HS-5 (cell line): ENCODE measurements at regions not wholly inside any gene's neighbourhood (a gene's known extent, or its start where the extent isn't known, plus 50 kb on each side); places are given as distances from the start of the nearest gene placed in this dataset.
"Not testable (repeated sequence)": the region's sequence is repeated elsewhere in the genome, so short reads cannot be mapped to it uniquely, and the experiment has no call there.

Experiments
- DNase-seq: peaks from one replicate; pipeline ENCODE4 v3.0.0-alpha.2; 2012; ENCODE audit warnings: low read depth

DNA sequence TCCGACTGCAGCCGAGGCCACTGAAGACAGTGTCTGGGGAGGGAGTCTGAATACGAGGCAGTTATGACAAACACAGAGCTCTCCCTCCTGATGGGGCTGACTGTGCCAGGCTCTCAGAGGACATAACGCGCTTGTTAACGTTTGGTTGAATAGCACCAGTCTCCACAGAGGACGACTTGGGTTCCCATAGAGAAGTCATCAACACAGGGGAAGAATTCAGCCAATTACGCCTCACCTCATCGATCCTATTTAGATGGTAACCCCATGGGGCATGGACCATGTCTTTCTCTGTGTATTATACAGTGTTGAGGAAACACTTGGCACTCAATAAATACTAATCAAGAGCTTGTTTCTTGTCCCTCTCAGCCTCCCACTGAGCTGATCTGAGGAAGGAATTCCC lies 642.6 kb upstream of the LCORL start:
- no peak for DNase-seq

DNA sequence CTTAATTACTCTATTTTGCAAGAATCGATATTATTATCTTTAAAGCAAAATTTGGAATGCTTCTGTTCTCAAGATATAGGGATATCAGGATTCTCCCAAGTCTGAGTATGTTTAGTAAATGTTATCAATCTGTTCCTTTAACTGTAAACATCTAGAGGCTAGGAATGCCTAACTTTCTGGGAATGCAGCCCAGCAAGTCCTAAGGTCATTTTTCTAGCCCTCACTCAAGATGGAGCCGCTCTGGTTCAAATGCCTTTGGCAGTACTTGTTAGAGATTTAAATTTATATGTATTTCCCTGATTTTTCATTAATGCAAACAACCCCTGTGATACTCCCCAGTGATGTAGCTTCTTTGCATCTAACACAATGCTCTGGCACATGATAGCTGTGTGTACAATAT lies 623.8 kb upstream of the LCORL start:
- no peak for DNase-seq

GRCh38 chr4:18641334-18641733 lies 619.8 kb upstream of the LCORL start:
- no peak for DNase-seq

- DNase-seq: no peak
Measured at GRCh38 chr4:18638031-18638430, 616.5 kb upstream of the LCORL start.

GRCh38 chr4:18636001-18636585 lies 614.5 kb upstream of the LCORL start:
- DNase-seq: no peak

DNA sequence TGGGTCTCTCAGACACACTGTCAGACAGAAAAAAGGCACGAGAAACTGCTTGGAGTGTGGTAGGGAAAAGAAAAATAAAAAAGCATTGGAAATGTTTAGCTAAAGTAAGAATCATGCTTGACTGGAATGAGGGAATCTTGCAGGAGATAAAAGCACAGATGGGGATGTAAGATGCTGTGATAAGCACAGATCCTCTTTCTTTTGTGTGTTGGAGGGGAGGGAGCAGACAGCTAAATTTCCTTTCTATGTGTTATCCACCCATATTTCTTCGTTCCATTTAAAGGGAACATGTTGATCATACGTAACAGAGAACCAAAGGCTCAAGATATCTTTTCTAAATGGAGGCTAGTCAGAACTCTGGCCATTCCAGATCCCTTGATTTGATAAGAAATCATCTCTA lies 614.0 kb upstream of the LCORL start:
- no peak for DNase-seq

GRCh38 chr4:18631586-18631985 lies 610.0 kb upstream of the LCORL start:
- no peak for DNase-seq

DNA sequence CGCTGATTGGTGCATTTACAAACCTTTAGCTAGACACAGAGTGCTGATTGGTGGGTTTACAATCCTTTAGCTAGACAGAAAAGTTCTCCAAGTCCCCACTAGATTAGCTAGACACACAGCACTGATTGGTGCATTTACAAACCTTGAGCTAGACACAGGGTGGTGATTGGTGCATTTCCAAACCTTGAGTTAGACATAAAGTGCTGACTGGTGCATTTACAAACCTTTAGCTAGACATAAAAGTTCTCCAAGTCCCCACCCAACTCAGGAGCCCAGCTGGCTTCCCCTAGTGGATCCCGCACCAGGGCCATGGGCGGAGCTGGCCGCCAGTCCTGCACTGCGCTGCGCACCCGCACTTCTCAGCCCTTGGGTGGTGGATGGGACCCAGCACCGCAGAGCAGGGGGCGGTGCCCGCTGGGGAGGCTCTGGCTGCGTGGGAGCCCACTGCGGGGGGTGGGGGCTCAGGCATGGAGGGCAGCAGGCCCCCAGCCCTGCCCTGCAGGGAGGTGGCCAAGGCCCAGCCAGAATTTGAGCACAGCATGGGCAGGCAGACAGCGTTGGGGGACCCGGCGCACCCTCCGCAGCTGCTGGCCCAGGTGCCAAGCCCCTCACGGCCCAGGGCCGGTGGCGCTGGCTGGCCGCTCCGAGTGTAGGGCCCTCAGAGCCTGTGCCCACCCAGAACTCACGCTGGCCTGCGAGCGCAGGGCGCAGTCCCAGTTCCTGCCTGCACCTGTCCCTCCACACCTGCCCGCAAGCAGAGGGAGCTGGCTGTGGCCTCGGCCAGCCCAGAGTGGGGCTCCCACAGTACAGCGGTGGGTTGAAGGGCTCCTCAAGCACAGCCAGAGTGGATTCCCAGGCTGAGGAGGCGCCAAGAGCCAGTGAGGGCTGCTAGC lies 608.9 kb upstream of the LCORL start:
- no peak for DNase-seq

DNA sequence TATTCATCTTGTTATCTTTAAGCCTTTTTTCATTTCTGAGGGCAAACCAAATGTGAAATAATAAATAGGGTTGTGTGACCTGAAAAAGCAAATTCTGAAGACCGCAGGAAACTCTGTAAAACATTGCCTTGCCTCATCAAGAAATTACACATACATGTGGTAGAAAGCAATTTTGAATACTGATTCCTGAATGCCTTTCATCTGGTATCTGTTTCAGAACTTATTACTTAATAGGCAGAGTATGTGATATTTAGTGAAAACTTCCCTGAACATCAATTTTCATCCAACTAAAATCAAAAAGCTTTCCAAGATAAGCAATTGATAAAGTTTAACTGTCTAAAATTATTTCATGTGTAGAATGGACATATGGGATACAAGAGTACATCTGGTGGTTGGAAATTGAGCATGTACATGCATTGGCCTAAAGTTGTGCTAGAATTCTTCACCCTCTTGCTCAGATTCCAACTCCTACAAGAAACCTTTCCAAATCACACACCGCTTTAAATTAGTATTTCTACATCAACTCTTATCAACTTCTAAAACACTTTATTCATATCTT lies 606.0 kb upstream of the LCORL start:
- no peak for DNase-seq

DNA sequence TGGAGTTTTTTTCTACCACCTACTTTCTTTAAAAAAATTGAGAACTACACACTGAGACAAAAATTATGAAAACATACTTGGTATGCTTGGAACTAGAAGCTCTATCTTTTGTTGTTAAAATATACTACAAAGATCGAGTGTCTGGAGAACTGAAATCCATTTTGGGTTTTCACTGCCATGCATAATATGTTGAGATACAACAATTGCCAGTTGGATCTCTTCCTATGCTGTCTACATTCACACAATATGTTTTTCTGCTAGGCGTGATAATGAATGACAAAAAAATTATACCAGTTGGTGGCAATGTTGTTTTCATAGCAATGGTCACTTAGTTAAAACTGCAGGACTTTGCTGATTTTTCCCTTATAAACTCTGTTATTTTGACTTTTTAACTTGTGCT lies 605.4 kb upstream of the LCORL start:
- DNase-seq: no peak

DNA sequence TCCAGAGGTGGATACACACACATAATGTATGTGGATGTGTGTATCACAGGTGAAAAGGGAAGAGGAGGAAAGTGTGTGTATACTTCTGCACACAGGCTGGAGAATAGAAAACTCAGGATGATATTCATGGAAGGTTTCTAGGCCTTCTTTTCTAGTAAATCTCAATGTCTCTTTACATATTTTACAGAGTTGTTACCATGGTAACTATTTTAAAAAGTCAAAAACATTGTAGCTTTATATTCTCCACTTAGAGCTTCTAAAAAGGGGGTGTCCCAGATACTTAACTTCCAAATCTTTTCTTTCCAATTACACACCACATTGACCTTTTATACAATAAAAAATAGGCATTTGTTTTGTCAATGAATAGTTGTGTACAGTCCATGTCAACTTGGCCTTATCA lies 604.8 kb upstream of the LCORL start:
- DNase-seq: no peak

GRCh38 chr4:18621186-18621585 lies 599.6 kb upstream of the LCORL start:
- DNase-seq: no peak

DNA sequence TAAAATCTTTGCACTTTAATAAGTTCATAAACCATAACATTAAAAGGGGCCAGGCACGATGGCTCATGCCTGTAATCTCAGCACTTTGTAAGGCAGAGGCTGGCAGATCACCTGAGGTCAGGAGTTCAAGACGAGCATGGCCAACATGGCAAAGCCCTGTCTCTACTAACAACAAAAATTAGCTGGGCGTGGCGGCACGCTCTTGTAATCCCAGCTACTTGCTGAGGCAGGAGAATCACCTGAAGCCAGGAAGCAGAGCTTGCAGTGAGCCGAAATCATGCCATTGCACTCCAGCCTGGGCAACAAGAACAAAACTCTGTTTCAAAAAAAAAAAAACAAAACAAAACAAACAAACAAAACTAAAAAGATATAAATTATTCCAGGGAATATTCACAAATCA lies 595.2 kb upstream of the LCORL start:
- DNase-seq: no peak

DNA sequence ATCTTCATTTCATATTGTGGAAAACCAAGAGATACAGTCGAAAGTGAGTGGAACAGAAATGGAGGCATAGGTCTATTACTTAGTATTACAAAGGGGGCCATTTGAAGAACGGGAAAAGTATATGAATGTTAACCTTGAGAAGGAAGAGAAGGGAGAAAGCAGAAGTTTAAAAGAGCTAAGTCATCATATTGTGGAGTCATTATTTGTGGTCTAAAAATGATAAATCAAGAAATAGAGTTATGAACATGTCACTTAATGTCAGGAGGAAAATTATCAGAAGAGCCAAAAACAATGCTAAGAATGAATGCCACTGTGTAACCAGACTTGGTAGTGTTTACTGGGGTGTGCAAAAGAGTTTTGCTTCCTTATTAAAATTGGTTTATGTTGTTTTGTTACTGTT lies 589.5 kb upstream of the LCORL start:
- DNase-seq: no peak

GRCh38 chr4:18608908-18609533 lies 587.5 kb upstream of the LCORL start:
- DNase-seq: no peak

DNA sequence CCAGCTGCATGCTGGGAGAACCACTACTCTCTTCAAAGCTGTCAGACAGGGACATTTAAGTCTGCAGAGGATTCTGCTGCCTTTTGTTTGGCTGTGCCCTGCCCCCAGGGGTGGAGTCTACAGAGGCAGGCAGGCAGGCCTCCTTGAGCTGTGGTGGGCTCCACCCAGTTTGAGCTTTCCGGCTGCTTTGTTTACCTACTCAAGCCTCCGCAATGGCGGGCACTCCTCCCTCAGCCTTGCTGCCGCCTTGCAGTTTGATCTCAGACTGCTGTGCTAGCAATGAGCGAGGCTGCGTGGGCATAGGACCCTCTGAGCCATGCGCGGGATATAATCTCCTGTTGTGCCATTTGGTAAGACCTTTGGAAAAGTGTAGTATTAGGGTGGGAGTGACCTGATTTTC lies 581.1 kb upstream of the LCORL start:
- DNase-seq: not testable (repeated sequence)

- DNase-seq: peak; percentile 30
Measured at GRCh38 chr4:18593297-18594002, 571.9 kb upstream of the LCORL start.

GRCh38 chr4:18582841-18583240 lies 561.3 kb upstream of the LCORL start:
- DNase-seq: no peak

DNA sequence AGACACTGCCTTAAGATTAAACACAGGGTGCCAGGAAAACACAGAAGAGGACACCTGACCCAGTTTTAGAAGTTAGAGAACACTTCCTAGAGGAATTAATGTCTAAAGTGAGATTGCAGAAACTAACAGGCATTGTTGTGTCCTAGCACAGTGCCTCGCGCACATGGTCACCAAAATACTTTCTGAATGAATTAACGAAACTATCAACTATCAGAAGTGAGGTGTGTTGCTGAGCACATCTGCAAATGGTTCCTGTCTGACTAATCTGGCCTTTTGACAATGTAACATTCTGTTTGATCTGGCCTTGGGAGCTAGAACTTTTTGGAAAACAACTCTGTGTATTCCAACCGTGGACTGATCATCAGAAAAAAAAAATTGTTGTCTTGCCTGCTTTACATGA lies 556.8 kb upstream of the LCORL start:
- DNase-seq: no peak

- no peak for DNase-seq
Measured at GRCh38 chr4:18572481-18572880, 550.9 kb upstream of the LCORL start.

GRCh38 chr4:18571301-18571761 lies 549.8 kb upstream of the LCORL start:
- DNase-seq: no peak

DNA sequence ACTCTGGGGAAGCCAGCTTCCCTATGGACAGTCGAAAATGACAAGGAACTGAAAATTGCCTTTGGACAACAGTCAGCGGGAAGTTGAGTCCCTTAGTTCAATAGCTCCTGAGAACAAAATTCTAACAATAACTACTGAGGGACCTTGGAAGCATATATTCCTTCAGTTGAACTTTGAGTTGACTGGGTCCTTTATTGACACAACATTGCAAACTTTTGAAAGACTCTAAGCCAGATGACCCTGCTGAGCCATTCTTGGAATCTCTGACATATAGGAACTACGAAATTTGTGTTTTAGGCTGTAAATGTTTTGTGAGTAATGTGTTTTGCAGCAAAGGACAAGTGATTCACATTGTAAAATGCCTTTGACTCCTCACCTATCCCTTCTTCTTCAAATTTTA lies 548.8 kb upstream of the LCORL start:
- DNase-seq: no peak
